Ovary (tissue), 3 donors: ENCODE measurements at regions not wholly inside any gene's neighbourhood (a gene's known extent, or its start where the extent isn't known, plus 50 kb on each side); places are given as distances from the start of the nearest gene placed in this dataset.

Experiments used
- CTCF ChIP-seq, 3 donors: fragments of 450-650 bp in 2 of 3; fragments of 200-600 bp in 1 of 3; IDR thresholded peaks; one replicate each; pipeline versions ENCODE4 v1.5.1 to v1.8.0; 2016 to 2022; ENCODE audit warnings: antibody characterized with exemption in 3 of 3, mild to moderate bottlenecking in 1 of 3
- POLR2A ChIP-seq: fragments of 450-650 bp; IDR thresholded peaks from one replicate; pipeline ENCODE4 v1.6.1; 2017; ENCODE audit warnings: antibody characterized with exemption, mild to moderate bottlenecking, moderate library complexity
- donor health status: DM: no; HTN: no; CAD: no.

GRCh38 chr12:87848248-87848868 is 180.8 kb downstream of the C12orf50 start:
- TF ChIP-seq CTCF (IDR thresholded peaks at IDR 0.05): peak in 2 of 3 donors; percentile 36 to 41
- no peak for TF ChIP-seq POLR2A
